PFSK-1 (cell line): ENCODE measurements at regions not wholly inside any gene's neighbourhood (a gene's known extent, or its start where the extent isn't known, plus 50 kb on each side); places are given as distances from the start of the nearest gene placed in this dataset.

Experiments
- POLR2AphosphoS5 ChIP-seq: IDR thresholded peaks from 2 replicates; pipeline ENCODE4 v1.6.1; 2012; ENCODE audit warnings: low read depth, mild to moderate bottlenecking, control low read depth, low read length, moderate library complexity
- SIN3A ChIP-seq: IDR thresholded peaks from 2 replicates; pipeline ENCODE4 v1.6.1; 2012; ENCODE audit warnings: mild to moderate bottlenecking, low read length, moderate library complexity, borderline replicate concordance; ENCODE audit not compliant: insufficient read depth
- TAF1 ChIP-seq: IDR thresholded peaks from 2 replicates; pipeline ENCODE4 v1.6.1; 2012; ENCODE audit warnings: low read length, control low read depth, borderline replicate concordance; ENCODE audit not compliant: insufficient read depth
- TF ChIP-seq, protein P1 (sequence below), 2 experiments: IDR thresholded peaks; 2 replicates each; pipeline versions ENCODE4 v1.6.1 to v1.8.0; 2011 to 2012; ENCODE audit warnings: low read depth in 2 of 2, low read length in 2 of 2, control low read depth in 1 of 2, inconsistent platforms in 1 of 2, mild to moderate bottlenecking in 1 of 2, moderate library complexity in 1 of 2; ENCODE audit not compliant: insufficient read depth in 1 of 2

DNA sequence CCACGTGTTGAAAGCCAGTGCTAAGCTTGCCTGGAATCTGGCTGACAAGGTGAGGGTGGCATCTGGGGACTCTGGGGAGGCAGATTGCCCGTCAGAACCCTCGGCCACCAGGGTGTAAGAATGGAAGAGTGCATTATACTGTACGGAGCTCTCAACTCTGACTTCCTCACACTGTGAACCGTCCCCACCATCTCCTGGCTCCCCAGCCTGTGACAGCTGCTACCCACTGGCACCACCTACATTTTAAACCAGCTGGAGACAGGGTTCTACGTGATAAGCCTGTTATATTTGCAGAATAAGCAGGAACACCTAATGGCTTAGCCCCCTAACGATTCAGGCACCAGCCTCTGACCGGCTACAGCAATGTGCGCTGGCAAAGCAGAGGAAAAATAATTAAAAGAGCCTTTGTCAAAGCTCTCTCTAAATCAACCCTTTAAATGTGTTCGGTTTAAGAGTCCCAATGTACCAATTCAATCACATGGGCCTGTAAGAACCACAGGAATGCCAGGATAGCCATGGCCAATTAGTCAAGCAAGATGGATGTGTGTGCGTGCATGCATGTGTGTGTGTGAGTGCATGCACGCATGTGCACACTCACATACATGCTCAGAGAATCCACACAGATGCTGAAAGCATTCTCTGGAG lies 89.1 kb upstream of the TAB2 start:
- TF ChIP-seq POLR2AphosphoS5 (no peak), SIN3A (no peak), TAF1 (no peak)
- TF ChIP-seq, protein P1, sequence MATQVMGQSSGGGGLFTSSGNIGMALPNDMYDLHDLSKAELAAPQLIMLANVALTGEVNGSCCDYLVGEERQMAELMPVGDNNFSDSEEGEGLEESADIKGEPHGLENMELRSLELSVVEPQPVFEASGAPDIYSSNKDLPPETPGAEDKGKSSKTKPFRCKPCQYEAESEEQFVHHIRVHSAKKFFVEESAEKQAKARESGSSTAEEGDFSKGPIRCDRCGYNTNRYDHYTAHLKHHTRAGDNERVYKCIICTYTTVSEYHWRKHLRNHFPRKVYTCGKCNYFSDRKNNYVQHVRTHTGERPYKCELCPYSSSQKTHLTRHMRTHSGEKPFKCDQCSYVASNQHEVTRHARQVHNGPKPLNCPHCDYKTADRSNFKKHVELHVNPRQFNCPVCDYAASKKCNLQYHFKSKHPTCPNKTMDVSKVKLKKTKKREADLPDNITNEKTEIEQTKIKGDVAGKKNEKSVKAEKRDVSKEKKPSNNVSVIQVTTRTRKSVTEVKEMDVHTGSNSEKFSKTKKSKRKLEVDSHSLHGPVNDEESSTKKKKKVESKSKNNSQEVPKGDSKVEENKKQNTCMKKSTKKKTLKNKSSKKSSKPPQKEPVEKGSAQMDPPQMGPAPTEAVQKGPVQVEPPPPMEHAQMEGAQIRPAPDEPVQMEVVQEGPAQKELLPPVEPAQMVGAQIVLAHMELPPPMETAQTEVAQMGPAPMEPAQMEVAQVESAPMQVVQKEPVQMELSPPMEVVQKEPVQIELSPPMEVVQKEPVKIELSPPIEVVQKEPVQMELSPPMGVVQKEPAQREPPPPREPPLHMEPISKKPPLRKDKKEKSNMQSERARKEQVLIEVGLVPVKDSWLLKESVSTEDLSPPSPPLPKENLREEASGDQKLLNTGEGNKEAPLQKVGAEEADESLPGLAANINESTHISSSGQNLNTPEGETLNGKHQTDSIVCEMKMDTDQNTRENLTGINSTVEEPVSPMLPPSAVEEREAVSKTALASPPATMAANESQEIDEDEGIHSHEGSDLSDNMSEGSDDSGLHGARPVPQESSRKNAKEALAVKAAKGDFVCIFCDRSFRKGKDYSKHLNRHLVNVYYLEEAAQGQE (IDR thresholded peaks at IDR 0.05; ENCODE audit: insufficient read depth in 1 of 2, low read depth in 2 of 2, low read length in 2 of 2) = no peak
